ENCODE measurements at regions not wholly inside any gene's neighbourhood (a gene's known extent, or its start where the extent isn't known, plus 50 kb on each side); places are given as distances from the start of the nearest gene placed in this dataset.

- no peak overlapping the region for H3K27ac ChIP-seq
- H2AFZ ChIP-seq (ENCODE audit: low read depth): no peak overlapping the region
- no peak overlapping the region for H3K9ac ChIP-seq
- no peak overlapping the region for H3K4me3 ChIP-seq (IDR thresholded peaks at IDR 0.05; ENCODE audit: insufficient read depth, low read depth, low read length)
- no peak for TF ChIP-seq CTCF (conservative IDR thresholded peaks at IDR 0.05; ENCODE audit: low read depth, low read length)
- no peaks in the 10 kb centered on the region for H3K4me1 ChIP-seq (ENCODE audit: low read depth, poor library complexity, severe bottlenecking)
- no peaks in the 10 kb centered on the region for H3K36me3 ChIP-seq (ENCODE audit: insufficient read depth)
- H3K27me3 ChIP-seq (ENCODE audit: insufficient read depth, low read depth): no peaks in the 10 kb centered on the region; the same call in 1 of the 2 replicates
- no peaks in the 10 kb centered on the region for H4K20me1 ChIP-seq (ENCODE audit: insufficient read depth)
- no peak overlapping the region for H3K4me2 ChIP-seq
- no peaks in the 10 kb centered on the region for H3K79me2 ChIP-seq (ENCODE audit: insufficient read depth, low read depth)
Observed at GRCh38 chr1:29563092-29563491, 326.8 kb downstream of the PTPRU start.

- H3K4me1 ChIP-seq (ENCODE audit: low read depth, poor library complexity, severe bottlenecking): no peaks in the 10 kb centered on the region
- no peak overlapping the region for H3K27ac ChIP-seq
- no peak for TF ChIP-seq CTCF (conservative IDR thresholded peaks at IDR 0.05; ENCODE audit: low read depth, low read length)
- H2AFZ ChIP-seq (ENCODE audit: low read depth): no peak overlapping the region
- no peak overlapping the region for H3K4me2 ChIP-seq
- no peaks in the 10 kb centered on the region for H4K20me1 ChIP-seq (ENCODE audit: insufficient read depth)
- no peaks in the 10 kb centered on the region for H3K36me3 ChIP-seq (ENCODE audit: insufficient read depth)
- no peaks in the 10 kb centered on the region for H3K79me2 ChIP-seq (ENCODE audit: insufficient read depth, low read depth)
- no peak overlapping the region for H3K4me3 ChIP-seq (IDR thresholded peaks at IDR 0.05; ENCODE audit: insufficient read depth, low read depth, low read length)
- H3K9ac ChIP-seq: no peak overlapping the region
- no peaks in the 10 kb centered on the region for H3K27me3 ChIP-seq (ENCODE audit: insufficient read depth, low read depth)
Observed at GRCh38 chr1:29559056-29559455, 322.7 kb downstream of the PTPRU start.

GRCh38 chr1:29557701-29558600, 321.6 kb downstream of the PTPRU start:
- H3K27me3 ChIP-seq (ENCODE audit: insufficient read depth, low read depth): no peaks in the 10 kb centered on the region

GRCh38 chr1:29557066-29557465, 320.7 kb downstream of the PTPRU start:
- Histone ChIP-seq H3K36me3 (ENCODE audit: insufficient read depth) (no peaks in the 10 kb centered on the region), H2AFZ (ENCODE audit: low read depth) (no peak overlapping the region), H3K79me2 (ENCODE audit: insufficient read depth, low read depth) (no peaks in the 10 kb centered on the region), H3K27ac (no peak overlapping the region), H3K4me3 (IDR thresholded peaks at IDR 0.05; ENCODE audit: insufficient read depth, low read depth, low read length) (no peak overlapping the region), H3K27me3 (ENCODE audit: insufficient read depth, low read depth) (no peaks in the 10 kb centered on the region), H4K20me1 (ENCODE audit: insufficient read depth) (no peaks in the 10 kb centered on the region), H3K9ac (no peak overlapping the region), H3K4me2 (no peak overlapping the region), H3K4me1 (ENCODE audit: low read depth, poor library complexity, severe bottlenecking) (no peaks in the 10 kb centered on the region)
- no peak for TF ChIP-seq CTCF (conservative IDR thresholded peaks at IDR 0.05; ENCODE audit: low read depth, low read length)

More at GRCh38 chr1:29557701-29558600, 321.6 kb downstream of the PTPRU start:
- no peaks in the 10 kb centered on the region for H3K79me2 ChIP-seq (ENCODE audit: insufficient read depth, low read depth)
- no peak for TF ChIP-seq CTCF (conservative IDR thresholded peaks at IDR 0.05; ENCODE audit: low read depth, low read length)
- H3K36me3 ChIP-seq (ENCODE audit: insufficient read depth): no peaks in the 10 kb centered on the region
- no peak overlapping the region for H3K27ac ChIP-seq
- H3K9ac ChIP-seq: no peak overlapping the region
- no peaks in the 10 kb centered on the region for H3K4me1 ChIP-seq (ENCODE audit: low read depth, poor library complexity, severe bottlenecking)
- no peaks in the 10 kb centered on the region for H4K20me1 ChIP-seq (ENCODE audit: insufficient read depth)
- H2AFZ ChIP-seq (ENCODE audit: low read depth): no peak overlapping the region
- H3K4me2 ChIP-seq: no peak overlapping the region
- H3K4me3 ChIP-seq (IDR thresholded peaks at IDR 0.05; ENCODE audit: insufficient read depth, low read depth, low read length): no peak overlapping the region

All from KMS-11 (cell line).